SK-N-SH treated with all-trans-retinoic acid at 6 μM for 48 hours (cell line): ENCODE measurements at regions not wholly inside any gene's neighbourhood (a gene's known extent, or its start where the extent isn't known, plus 50 kb on each side); places are given as distances from the start of the nearest gene placed in this dataset.

Source experiments
- ESRRG ChIP-seq: fragments of 250-450 bp; sonication (Bioruptor Pico); IDR thresholded peaks from 2 replicates; pipeline ENCODE4 v1.6.1; 2021; ENCODE audit warnings: mild to moderate bottlenecking
- RARB ChIP-seq: fragments of 250-450 bp; sonication (Bioruptor Pico); IDR thresholded peaks from 2 replicates; pipeline ENCODE4 v1.8.0; 2021; ENCODE audit warnings: mild to moderate bottlenecking, moderate library complexity
- ZFP3 ChIP-seq: fragments of 250-450 bp; sonication (Bioruptor Pico); IDR thresholded peaks from 2 replicates; pipeline ENCODE4 v1.5.0; 2020; ENCODE audit warnings: mild to moderate bottlenecking, moderate library complexity
- ZFP30 ChIP-seq: fragments of 450-650 bp; formaldehyde crosslinking; IDR thresholded peaks from 2 replicates; pipeline ENCODE4 v1.5.0; 2022; ENCODE audit warnings: mild to moderate bottlenecking, moderate library complexity
- ZNF565 ChIP-seq: fragments of 450-650 bp; formaldehyde crosslinking; conservative IDR thresholded peaks from 2 replicates; pipeline ENCODE4 v1.5.0; 2020; ENCODE audit warnings: low read depth, mild to moderate bottlenecking, moderate library complexity

DNA sequence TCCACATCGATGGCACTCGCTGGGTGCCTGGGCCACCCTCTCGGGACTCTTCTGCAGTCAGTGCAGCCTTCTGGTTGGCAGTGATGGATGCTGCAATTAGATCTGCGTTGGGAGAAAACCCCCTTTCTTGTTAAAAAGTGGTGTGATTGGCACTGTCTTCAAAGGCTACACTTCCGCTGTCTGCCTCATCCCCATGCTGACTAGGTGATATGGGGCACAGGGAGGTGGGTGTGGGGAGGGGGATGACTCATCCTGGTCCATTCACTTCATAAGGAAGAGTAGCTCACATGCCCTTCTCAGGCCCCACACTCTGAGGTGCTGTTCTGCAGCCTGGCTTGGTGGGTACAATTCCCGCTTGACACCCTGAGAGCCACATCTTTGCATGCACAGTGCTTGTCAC lies 77.4 kb downstream of the THNSL2 start:
- TF ChIP-seq ZFP3 (CRISPR knock-in tag) (no peak), ESRRG (CRISPR knock-in tag) (no peak), RARB (CRISPR knock-in tag) (no peak), ZFP30 (no peak), ZNF565 (CRISPR knock-in tag) (no peak)
